ENCODE measurements at regions not wholly inside any gene's neighbourhood (a gene's known extent, or its start where the extent isn't known, plus 50 kb on each side); places are given as distances from the start of the nearest gene placed in this dataset.

DNA sequence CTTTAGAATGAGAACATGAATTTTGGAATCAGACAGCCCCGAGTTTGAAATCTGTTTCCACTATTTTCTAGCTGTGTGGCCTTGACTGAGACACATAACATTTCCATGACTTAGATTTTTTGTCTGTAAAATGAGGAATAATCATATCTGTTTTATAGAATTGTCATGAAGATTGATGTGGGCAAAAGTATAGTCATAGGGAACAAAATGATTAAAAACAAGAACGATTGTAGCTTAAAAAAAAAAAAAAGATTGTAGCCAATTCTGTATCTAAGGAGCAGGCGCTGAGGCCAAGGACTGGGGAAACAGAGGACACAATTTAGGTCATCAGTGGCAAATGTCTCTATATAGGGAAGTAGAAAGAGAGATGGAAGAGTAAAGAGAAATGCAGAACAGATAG, 201.6 kb upstream of the C1QTNF7 start:
- no peak for DNase-seq

- peak in 51 of 58 donors; percentile 3 to 76 (median 35) for DNase-seq
These were observed 196.4 kb upstream of the C1QTNF7 start for GRCh38 chr4:15231265-15232091.

DNA sequence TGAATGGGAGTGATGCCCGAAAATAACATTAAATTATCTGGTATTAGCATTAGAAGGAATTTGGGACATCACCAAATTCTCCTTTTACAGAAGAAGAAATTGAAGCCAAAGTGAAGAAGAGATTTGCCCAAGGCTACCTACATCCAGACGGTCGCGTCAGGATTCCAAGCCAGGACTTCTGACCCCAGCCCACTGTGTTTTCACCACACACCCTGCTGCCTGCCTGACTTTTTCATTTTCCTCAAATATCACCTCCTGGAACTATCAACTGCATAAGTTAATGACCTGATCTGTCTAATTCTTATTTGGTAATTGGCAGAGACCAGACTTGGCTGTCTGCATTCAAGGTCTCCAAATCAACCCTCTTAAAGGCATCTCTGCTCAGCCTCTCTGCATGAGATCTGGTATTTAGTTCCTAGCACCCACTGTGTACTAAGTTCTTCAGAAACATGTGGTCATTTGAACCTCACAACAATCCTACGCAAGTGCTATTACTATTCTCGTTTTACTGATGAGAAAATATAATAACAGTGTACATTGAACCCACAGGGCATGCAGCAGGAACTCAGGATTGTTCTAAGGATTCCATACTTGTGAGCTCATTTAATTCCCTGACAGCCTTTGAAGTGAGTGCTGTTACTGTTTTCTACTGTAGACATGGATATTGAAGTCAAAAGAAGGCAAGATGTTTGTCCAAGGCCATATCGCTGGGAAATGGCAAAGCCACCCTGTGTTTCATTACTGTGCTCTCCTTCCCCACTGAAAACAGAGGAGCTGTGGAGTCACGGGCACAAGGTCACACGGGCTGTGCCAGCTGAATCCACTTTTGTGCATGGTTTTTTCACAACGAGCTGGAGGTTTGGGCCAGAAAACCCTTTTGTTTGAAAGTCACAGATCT, 195.2 kb upstream of the C1QTNF7 start:
- DNase-seq, result peak in 10 of 58 donors; percentile 10 to 59 (median 42)

DNA sequence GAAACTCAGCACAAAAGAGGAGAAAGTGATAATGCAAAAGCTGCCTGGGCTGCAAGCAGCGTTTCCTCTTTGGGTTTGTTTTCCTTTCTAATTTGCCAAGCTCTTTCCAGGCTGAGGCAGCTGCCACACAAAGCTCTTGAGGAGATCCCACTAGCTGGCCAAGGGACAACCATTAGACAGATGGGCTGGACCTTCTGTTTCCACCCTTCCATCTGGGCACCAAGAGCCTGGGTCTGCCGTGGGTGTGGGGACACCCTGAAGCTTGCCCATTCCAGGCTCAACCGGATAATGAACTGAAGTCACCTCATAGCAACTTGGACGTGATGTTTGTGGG, 194.6 kb upstream of the C1QTNF7 start:
- peak in 33 of 58 donors; percentile 4 to 59 (median 19) for DNase-seq

DNA sequence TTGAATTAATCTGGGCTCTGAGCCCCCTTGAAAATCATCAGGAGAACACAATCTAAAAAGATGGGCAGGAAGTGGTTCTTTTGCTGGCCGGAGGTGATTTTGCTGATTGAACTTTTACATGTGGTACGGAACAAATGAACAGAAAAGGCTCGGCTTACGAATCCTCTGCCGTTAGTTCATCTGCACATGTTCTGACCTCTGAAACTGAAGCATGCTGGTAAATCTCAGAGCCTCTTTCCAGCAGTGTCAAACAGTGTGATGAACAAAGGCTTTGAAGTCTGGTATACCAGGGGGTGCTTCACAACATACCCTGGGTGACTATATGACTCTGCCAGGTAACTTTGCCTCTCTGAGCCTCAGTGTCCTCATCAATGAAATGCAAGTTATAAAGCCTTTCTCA, 194.2 kb upstream of the C1QTNF7 start:
- DNase-seq, result no peak

DNA sequence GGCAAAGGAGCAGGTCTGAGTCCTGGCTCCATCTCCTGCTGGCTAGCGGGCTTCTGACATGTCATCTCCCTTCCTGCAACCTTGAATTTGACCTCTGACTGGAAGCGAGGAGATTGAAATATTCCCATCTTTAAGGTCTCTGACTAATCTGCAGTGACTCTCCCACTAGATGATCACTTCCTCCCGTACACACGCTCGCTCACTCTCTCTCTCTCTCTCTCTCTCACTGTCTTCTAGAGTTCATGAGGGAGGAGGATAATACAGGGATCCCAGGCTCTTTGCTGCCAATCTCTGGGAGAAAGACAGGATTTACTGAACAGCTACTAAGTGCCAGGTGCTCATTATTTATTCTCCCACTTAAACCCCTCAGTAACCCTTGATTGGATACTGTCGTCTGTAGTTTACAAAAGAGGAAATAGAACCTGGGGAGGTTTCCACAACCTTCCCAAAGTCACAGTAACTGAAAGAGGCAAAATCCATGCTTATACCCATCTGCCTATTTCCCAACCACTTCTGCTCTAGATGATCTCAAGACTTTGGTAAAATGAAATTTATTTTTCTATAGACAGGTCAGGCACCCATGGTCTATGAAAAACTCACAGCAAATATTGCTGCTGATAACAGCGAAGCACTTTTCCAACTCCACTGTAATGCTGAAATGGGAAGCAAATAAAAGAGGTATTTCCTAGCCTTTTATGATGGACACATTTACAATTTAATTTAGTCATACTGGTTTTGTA, 193.5 kb upstream of the C1QTNF7 start:
- DNase-seq, result no peak

DNA sequence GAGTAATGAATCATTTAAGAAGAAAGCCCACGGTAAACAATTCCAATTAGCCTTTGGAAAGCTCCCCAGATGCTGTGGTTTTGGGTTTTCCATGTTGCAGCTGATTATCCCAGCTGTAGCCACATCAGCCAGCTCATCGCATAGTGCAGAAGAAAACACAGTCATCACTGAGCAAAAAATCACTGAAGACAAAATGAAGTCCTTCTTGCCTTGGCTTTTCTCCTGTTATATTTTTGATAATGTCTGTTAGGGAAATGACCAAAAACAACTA, 193.0 kb upstream of the C1QTNF7 start:
- no peak for DNase-seq

GRCh38 chr4:15235135-15235534, 192.7 kb upstream of the C1QTNF7 start:
- no peak for DNase-seq

DNA sequence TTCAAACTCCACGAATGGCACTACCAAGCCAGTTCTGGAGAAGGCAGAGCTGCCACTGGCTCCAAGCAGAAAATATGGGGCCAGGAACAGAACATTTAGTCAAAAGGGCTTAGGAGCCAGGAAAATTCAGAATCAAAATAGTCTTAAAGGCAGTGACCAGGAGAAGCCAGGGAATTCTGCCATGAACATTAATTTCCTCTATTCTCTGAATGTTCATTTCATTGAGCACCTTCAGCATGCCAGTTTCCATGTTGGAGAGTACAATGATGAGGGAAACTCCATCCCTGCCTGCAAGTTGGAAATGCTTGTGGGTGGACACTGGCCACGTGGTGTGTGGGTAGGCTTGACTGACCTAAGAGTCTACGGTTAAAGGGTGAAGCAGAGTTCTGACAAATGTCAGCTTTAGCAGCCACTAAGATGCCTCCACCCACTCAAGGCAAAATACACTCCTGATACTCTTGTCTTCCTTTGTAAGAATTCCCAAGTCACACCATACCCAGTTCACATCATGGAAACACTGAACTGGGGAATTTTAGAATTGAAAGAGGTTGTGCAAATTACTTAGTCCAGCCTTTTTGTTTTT, 190.1 kb upstream of the C1QTNF7 start:
- no peak for DNase-seq

GRCh38 chr4:15238720-15239119, 189.1 kb upstream of the C1QTNF7 start:
- peak in 8 of 58 donors; percentile 1 to 13 (median 4) for DNase-seq

DNA sequence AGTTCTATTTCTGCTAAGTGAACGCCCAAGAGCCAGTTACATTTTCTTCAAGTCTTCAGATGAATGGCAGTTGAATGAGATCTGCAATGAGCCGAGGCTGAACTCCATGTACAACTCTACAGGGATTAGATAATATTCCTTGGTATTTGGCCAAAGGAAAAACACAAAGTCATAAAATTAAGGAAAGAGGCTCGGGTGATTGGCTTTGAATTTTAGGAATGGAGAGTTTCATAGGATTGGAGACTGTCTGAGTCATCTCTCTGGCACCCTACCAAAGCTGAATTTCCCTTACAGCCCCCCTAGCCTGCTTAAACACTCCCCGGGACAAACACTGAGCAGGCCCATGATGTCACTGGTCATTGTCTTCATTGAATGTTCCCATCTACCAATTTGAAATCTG, 188.0 kb upstream of the C1QTNF7 start:
- no peak for DNase-seq

DNA sequence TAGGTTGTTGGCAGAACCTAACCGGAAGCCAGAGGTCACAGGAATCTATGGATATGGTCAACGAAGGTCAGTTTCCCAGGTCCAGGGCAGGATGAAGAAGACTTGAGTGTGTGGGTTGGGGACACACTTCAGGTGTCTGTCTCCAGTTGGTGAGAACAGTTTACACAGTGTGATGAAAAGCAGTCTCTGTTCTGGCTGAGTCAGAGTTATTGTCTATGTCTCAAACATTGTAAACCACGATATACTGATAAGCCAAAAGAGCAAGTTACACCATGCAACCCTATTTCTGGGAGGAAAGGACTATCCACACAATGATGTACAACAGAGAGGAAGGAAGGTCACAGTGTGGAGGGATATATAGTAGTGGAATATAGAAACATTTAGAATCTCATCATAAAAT, 187.1 kb upstream of the C1QTNF7 start:
- no peak for DNase-seq

DNA sequence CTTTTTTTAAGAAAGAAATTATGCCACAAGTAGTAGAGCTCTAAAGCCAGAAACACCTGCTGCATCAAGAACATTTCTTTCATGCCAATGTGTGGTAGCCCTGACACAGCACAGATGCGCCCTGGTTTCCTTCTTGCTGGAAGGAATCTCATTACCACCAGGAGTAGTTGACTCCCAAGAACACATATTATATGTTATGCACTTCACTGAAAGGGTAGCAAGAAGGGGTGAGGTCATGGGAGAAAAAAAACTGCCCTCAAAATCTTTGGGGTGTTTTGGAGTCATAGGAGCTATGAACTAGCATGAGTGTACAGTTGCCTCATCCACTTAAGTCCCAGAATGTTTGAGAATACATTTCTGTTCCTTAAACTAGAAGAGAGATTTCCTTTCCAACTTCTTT, 185.8 kb upstream of the C1QTNF7 start:
- no peak for DNase-seq

DNA sequence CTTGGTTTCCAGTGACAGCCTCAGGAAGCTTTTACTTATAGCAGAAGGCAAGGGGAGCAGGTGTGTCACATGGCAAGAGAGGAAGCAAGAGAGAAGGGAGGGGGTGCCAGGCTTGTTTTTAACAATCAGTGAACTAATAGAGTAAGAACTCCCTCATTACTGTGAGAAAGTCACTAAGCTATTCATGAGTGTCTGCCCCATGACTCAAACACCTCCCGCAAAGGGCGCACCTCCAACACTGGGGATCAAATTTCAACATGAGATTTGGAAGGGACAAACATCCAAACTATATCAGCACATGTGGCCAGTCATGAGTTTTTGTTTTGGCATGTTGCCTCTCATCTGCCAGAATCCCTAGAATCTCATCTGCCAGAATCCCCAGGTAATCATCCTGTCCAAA, 183.5 kb upstream of the C1QTNF7 start:
- DNase-seq, result no peak

- no peak for DNase-seq
These were observed 182.8 kb upstream of the C1QTNF7 start for GRCh38 chr4:15245006-15245530.

DNA sequence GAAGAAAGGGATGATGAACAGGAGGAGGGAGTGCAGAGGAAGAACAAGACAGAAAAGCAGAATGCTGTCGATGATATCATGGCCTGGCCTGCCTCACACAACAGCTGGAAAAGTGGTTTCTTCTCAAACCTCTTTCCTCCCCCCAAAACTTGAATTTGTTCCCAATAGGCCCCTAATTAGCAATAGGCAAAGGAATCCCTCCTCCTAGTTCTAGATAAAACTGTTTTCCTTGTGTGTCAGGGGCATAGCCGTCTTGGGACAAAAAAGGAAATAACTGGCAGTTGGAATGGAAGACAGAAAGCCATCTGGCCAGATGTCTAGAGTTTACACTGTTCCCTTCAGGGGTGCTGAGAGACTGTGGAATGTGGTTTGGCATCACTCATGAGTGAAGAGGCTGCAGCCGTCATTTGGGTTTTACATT, 177.8 kb upstream of the C1QTNF7 start:
- no peak for DNase-seq

GRCh38 chr4:15253349-15253748, 174.5 kb upstream of the C1QTNF7 start:
- DNase-seq, result no peak

GRCh38 chr4:15254236-15254880, 173.5 kb upstream of the C1QTNF7 start:
- DNase-seq, result no peak

DNA sequence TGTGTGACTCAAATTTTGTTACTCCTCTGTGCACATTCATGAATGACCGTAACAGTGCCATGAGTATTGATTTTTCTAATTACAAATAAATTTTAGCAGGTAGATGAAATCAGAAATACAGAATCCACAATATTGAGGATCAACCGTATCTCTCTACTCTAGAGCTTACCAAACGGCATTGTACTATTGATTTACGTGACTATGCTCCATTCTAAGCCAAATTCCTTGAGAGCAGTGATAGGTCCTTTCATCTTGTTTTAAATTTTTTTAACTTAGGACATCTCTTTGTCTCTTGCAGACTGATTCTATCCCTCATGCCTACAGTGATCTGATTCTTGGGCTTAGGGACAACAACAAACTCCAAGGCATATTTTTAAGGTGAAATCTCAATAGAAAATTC, 172.3 kb upstream of the C1QTNF7 start:
- DNase-seq, result no peak

DNA sequence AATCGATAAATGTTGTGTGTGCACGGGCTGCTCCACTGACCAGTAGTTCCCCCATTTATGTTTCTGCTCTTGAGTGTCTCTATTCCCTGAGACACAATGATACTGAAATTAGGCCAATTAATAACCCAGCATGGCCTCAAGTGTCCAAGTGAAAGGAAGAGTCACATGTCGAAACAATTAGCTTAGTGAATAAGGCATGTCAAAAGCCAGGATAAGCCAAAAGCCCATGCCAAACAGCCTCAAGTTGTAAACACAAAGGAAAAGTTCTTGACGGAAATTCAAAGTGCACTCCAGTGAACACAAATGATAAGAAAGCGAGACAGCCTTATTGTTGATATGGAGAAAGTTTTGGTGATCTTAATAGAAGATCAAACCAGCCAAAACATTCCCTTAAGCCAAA, 167.1 kb upstream of the C1QTNF7 start:
- no peak for DNase-seq

GRCh38 chr4:15262396-15262795, 165.4 kb upstream of the C1QTNF7 start:
- DNase-seq, result no peak

Data from anterior cingulate cortex (tissue), 58 donors.